NCI-H2081 (cell line): ENCODE measurements at regions not wholly inside any gene's neighbourhood (a gene's known extent, or its start where the extent isn't known, plus 50 kb on each side); places are given as distances from the start of the nearest gene placed in this dataset.
A peak's percentile ranks its signal among the peaks of the same experiment; 100 is the strongest.
"Not testable (repeated sequence)": the region's sequence is repeated elsewhere in the genome, so short reads cannot be mapped to it uniquely, and the experiment has no call there.

ENCODE experiments used
- DNase-seq, 2 experiments: peaks; one replicate each; lab custom pipeline; 2025; lab: John Stamatoyannopoulos, UW

DNA sequence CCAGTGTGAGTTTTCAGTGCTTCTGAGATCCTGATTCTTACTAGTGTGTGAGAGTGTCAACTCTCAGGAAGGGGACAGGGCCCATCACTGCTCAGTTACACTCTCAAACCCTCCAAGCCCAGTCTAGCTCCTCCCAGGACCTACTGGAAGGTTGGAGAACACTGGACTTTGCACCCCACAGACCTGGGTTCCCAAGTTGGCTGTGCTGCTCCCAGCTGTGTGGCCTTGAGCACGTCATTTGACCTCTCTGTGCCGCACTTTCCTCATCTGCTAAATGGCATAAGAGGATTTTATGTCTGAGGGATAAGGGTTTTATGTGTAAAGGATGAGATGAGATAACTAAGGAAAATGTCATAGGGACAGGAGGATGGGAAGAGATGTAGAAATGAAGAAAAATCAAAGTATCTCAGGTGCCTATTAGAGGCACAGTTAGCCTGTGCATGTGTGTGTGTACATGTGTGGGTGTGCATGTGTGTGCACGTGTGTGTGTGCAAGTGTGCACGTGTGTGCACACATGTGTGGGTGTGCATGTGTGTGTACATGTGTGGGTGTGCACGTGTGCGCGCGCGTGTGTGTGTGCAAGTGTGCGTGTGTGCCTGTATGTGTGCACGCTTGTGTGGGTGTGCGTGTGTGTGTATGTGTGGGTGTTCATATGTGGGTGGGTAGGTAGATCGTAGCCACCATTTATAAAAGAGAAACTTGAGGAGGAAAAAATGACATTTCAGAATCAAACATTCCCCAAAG is 108.0 kb upstream of the GRK3 start:
- not testable (repeated sequence) for DNase-seq

DNA sequence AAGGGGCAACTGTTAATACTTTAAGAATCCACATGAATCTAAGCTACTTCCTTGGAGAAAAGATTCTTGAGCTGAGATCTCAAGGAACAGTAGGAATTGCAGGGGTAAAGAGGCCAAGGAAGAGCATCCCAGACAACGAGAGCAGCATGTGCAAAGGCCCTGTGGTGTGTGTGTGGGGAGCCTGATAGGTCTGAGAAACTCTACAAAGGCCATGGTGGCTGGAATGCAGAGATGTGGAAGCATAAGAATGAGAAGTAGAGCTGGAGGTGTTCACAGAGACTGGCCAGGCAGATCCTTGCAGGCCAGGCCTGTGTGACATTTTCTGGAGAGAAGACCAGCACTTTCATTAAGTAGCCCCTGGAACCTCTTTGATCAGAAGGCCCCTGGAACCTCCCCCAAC is 105.8 kb upstream of the GRK3 start:
- DNase-seq, result not testable (repeated sequence)

DNA sequence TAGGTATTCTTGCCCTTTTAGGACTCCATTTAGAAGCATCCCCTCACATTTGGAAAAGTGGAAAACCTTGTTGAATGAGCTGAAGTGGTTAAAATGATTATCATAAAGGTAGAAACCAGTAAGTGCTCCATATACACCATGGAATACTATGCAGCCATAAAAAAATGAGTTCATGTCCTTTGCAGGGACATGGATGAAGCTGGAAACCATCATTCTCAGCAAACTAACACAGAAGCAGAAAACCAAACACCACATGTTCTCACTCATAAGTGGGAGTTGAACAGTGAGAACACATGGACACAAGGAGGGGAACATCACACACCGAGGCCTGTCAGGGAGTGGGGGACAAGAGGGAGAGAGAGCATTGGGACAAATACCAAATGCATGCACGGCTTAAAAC is 103.8 kb upstream of the GRK3 start:
- DNase-seq, result not testable (repeated sequence)

DNA sequence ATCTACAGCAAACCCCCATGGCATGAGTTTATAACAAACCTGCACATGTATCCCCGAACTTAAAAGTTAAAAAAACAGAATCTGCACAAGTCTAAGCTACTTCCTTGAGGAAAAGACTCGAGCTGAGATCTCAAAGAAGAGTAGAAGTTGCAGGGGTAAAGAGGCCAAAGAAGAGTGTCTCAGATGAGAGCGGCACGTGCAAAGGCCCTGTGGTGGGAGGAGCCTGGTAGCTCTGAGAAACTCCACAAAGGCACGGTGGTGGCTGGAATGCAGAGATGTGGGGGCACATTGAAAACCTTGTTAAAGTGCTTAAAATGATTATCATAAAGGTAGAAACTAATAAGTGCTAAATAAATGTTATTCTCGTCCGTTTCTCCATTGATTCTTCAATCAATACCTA is 103.2 kb upstream of the GRK3 start:
- DNase-seq, result no peak

DNA sequence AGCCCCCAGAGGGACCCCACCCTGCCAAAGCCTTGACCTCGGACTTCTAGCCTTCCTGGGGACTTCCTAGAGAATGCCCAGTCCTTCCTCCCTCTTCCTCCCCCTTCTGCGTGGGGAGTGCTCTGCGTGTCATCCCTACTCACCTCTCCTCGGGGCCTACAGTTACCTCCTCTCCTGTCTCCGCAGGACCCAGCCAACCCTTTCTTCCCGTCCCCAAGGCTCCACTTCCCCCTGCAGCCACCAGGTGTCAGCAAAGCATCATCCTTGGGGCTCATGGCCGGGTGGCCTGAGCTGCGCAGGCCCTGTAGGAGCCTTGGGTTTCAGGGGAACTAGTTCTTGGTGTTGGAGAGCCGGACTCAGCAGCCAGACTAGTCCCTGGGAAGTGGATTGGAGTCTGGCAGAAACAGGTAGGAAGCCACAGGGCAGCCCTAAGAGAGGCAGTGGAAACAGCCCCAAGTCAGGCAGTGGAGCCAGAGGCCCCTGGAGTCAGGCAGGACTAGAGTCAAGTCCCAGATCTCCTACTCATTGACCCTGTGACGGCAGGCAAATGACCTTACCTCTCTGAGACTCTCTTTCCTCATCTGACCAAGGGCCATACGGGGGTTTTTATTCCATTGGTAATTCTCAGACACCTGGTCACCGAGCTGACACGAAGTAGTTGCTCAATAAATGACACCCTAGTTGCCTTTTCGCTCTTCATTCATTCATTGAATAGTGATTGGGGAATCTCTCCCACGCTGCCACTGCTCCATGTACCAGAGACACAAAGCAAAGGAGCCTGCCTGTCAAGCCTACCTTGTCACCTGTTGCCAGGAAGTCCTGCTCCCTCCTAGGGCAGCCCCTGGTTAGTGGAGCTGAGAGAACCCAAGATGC is 101.8 kb upstream of the GRK3 start:
- peak; percentile 48 to 50 for DNase-seq

DNA sequence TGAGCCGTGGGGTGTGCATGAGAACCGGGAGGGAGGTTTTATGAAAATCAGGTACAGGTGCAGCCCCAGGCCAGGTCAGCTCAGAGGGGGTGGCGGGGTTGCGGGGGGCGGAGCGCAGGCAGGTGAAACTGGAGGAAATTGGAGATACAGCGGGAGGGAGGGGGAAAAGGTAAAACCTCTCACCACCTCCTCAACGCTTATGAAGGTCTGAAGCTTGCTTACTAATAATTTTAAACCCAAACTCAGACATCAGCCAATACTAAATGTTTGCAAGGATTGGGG is 101.2 kb upstream of the GRK3 start:
- not testable (repeated sequence) for DNase-seq

DNA sequence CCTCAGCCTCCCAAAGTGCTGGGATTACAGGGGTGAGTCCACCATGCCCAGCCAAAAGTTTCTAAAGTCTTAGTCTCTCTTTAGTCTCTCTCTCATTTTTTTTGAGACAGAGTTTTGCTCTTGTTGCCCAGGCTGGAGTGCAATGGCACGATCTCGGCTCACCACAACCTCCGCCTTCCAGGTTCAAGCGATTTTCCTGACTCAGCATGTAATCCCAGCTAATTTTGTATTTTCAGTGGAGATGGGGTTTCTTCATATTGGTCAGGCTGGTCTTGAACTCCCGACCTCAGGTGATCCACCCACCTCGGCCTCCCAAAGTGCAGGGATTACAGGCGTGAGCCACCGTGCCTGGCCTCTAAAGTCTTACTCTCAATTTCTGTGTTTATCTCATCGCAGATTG is 100.1 kb upstream of the GRK3 start:
- DNase-seq, result not testable (repeated sequence)

DNA sequence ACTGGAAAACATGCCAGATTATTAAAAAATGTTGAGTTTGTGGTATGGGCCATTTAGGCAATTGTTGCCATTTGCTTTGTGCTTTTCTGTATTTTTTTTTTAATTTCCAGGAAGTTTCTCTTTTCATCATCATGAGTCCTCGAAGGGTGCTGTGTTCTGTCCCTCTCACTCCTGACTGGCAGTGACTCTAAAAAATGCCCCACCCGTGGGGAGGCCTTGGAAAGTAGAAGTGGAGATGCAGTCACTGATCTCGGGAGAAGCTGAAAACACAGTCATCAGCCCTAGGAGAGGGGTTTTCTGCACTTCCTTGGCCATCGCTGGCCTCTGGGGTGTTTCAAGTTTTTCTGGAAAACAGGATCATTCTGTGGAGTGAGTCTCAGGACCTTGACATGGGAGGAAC is 98.5 kb upstream of the GRK3 start:
- DNase-seq, result no peak

DNA sequence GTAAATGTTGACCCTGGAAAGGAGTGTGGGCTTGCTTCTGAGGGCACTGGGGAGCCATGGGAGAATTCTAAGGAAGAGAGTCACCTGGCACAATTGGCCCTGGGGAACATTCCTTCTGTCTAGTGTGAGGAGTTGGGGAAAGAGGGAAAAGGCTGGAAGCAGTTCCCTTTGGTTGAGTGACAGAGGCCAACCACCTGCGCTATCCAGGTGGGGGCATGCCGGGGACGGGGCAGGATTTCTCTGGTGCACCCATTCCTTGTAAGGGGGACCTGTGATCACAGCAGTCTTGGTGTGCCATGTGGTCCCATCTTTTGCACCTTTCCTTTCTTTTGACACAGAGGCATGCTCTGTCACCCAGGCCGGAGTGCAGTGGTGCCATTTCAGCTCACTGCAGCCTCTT is 92.1 kb upstream of the GRK3 start:
- DNase-seq, result no peak

DNA sequence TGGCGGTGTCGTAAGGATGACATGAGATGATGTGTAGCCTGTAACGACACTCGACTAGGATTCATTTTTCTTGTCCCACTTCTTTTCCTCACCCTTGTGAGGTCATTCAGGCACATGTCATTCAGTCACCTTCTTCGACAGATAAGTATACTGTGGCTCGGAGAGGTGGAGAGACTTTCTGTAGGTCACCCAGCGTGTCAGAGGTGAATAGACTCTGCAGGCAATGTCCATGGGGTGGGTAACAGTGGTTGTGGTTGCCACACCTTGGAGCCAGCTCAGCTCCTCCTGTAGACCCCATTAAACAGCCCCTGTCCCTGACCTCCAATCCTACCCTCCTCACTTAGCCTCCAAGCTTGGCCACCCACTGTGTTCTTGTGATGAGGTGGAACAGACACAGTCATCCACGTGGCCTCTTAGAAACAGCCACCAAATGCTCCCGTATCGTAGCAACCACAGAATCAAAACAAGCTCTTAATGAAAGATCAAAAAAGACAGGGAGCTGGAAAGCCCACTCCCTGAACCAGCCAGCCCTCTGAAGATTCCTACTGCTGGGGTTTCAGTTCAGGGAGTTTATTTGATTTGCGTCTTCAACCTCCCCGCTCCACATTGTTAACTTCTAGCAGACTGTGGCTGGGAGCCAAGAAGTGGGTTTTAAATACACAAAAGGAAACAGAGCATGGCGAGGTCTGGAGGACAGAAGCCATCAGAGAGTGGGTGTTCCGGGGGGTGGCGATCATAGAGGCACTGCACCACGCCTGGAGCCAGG is 89.0 kb upstream of the GRK3 start:
- peak; percentile 9 to 49 for DNase-seq

DNA sequence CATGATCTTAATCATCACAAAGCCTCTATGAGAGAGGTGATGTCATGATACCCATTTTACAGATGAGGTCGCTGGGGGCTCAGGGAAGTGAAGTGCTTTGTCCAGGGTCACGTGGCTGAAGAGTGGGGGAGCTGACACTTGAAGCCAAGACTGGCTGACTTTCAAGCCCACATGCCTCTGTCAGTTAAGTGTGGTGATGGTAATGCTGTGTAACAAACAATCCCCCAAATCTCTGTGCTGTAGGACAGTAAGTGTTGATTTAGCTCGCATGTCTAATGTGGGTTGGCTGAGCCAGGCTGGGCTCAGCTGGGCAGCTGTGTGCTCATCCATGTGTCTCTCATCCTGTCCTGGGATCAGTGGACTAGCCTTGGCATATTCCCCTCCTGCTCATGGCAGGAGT is 87.1 kb upstream of the GRK3 start:
- no peak for DNase-seq

DNA sequence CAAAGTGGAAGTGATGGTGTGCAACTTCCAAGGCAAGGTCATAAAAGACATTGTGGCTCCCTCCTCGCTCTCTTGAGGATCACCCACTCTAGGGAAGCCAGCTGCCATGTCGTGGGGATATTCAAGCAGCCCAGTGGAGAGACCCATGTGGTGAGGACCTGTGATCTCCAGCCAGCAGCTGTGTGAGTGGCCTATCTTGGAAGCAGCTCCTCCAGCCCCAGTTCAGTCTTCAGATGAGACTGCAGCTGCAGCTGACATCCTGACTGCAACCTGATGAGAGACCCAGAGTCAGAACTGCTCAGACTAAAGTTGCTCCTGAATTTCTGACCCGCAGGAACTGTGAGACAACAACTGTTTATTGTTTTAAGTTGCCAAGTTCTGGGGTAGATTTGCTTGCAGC is 86.4 kb upstream of the GRK3 start:
- DNase-seq, result no peak

DNA sequence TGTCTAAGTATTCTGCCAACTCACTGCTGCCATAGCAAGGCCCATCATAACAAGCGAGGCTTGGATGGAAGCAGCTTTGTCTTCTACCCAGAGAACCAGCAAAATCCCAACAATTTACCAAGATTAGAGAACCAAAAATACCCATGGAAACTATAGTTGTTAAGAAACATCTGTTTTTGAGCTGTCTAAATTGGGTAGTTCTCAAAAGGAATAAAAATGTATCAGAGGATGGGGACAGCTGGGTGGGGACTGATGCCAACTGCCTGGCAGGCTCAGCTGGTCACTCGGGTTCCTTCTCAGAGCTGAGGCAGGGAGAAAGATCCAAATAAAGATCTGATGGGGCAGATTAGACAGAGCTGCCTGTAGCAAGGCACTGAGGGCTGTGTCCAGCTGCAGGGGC is 85.9 kb upstream of the GRK3 start:
- no peak for DNase-seq

DNA sequence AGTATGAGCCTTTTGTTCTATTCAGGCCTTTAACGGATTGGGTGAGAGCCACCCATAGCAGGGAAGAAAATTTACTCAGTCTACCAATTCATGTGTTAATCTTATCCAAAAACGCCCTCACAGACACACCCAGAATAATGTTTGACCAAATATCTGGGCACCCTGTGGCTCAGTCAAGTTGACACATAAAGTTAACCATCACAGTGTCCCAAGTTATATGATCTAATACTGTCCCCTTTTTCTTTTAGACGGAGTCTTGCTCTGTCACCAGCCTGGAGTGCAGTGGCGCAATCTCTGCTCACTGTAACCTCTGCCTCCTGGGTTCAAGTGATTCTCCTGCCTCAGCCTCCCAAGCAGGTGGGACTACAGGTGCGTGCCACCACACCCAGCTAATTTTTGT is 83.6 kb upstream of the GRK3 start:
- DNase-seq, result not testable (repeated sequence)

DNA sequence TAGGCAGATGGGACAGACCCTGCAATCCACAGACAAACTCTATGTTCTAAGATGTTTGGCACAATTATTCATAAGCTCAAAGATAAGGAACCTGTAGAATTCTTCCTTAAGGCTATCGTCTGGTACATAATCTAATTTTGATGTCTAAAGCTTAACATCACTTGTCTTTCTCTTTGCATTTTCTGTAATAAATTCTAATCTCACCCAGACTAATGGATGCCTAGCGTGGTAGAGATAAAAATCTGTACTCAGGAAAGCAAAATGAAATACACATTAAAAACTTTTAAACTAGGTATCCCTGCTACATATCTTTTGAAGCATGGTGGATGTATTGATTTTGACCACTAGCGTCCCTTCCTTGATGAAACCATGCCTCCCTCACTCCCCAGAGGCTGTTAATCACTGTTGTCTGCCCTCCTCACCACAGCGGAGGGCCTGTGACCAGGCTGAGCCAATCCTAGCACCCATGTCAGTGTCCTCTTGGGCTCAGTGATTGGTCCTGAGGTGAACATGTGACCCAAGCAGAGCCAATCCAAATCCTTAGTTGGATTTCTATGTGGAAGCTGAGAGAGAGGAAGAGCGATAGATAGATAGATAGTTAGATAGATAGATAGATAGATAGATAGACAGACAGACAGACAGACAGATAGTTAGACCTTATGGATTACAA is 82.2 kb upstream of the GRK3 start:
- DNase-seq, result no peak

DNA sequence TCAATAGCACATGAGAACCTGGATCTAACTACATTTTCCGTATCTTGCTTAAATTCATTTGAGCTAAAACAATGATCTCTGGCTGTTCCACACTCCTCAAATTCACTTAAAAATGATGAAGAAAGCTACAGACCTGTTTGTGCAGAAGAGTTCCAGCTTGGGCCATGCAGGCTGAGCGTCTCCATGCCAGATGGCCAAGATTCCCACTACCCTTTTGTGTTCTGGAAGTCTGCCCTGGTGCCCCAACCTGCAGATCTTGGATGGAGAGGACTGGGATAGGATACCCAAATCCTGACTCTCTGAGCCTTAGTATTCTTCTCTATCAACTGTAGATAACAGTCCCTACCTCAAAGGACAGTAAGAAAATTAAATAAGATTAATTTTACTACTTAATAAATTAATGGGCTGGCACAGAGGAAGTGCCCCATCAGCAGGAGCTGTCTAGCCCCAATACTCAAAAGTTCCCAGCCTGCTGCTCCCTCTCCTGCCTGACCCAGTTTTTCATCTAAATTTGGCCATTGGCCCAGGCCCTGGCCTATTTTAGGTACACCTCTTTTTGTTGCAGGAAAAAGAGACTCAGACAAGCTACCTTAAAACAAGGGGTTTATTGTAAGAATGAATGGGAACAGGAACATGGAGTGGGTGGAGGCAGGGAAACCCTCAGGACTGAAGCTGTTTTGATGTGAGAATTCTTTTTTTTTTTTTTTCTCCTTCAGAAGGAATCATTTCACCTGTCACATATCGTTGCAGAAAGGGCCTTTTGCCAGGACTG is 81.4 kb upstream of the GRK3 start:
- no peak for DNase-seq

DNA sequence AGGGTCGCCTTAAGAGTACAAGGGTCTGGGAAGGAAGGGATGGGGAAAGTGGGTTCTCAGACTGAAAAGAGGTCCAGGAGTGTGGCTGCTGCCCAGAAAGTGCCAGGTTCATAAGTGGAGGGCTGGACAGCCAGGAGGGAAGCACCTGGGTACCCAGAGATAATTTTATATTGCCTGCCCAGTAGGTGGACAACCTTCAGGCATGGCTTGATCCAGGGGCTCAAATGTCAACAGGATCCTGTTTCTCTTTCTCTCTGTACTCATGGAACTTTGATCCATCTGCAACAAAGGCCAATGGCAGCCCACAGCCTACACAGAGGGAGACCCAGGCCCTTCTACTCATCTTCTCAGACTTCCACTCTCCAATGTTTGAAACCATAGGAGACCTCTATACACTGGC is 80.5 kb upstream of the GRK3 start:
- no peak for DNase-seq

DNA sequence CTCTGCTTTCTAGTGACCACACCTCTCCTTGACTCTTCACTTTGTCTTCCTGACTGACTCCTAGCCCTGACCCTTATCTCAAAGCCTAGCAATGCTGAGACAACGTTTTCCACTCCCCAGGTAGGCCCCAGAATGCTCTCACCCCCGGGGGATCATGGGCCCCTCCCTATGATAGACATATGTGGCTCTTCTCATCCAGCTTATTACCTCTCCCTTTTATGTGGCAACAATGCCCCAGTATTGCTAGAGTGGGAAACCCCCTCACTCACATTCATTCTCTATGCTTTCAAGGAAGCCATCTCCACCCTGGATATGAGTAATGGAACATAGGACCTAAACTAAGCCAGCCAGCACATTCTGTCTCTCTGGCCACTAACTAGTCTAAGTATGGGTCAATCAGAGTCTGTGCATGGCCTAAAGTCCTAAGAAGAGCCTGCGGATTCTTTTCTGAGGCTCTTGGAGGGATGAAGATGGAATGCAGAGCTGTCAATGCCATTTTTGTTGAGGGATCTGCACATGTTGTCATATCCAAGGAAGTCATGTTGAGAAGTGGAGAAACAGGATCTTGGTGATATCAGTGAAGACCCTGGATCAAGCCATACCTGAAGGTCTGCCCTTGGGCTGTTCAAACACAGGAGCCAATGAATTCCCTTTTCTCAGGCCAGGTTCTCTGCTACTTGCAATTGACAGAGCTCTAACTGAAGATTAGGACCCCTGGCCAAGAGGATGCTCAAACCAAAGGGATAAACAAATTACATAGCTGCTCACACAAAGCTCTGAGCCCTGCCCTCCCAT is 79.8 kb upstream of the GRK3 start:
- DNase-seq, result no peak

DNA sequence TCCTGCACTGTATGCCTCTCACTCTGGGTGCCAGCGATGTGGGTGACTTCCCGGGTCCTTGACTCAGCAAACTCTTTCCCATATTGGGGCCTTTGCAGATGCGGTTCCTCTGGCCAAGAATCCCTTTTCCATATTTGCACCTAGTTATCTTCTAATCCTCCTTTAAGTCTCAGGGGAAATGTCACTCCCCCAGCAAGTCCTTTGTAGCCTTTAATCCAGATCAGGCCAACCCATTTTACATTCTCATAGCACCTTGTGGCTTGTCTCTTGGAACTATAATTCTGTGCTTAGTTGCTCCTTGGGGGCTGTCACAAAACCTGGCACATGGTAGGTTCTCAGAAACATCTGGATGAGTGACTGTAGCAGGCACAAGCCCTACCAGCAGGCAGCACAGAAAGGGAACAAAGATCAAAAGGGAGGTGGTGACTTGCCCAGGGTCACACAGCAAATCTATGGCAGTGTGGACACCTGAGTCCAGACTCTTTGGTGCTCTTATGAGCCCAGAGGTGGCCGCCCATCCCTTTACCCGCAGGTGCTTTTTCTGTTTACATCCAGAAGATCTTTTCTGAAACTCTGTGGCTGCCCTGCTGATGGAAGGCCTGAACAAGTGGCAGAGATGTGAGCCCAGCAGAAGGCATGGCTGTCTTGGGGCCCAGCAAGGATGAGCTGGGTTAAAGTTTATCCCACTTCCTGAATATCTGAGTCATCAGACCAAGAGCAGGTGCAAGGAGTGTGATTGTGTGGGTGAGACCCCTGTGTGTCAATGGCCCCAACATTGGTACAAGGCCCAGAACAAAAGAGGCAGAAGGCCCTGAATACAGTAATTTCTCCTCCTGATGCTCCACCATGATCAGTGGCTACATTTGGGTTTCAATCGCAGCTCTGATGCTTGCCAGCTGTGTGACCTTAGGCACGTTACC is 78.6 kb upstream of the GRK3 start:
- no peak for DNase-seq

DNA sequence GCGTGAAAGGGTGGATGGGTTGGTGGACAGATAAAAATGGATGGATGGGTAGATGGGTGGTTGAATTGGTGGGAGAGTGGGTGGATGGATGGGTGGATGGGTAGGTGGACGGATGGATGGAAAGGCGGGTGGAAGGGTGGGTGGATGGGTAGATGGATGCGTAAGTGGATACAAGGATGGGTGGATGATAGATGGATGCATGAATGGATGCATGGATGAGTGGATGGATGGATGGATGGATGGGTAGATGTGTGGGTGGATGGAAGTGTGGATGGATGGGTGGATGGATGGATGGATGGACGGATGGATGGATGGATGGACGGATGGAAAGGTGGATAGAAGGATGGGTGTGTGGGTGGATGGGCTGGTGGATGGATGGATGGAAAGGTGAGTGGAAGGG is 77.0 kb upstream of the GRK3 start:
- DNase-seq, result no peak
